ENCODE measurements at regions not wholly inside any gene's neighbourhood (a gene's known extent, or its start where the extent isn't known, plus 50 kb on each side); places are given as distances from the start of the nearest gene placed in this dataset.

DNA sequence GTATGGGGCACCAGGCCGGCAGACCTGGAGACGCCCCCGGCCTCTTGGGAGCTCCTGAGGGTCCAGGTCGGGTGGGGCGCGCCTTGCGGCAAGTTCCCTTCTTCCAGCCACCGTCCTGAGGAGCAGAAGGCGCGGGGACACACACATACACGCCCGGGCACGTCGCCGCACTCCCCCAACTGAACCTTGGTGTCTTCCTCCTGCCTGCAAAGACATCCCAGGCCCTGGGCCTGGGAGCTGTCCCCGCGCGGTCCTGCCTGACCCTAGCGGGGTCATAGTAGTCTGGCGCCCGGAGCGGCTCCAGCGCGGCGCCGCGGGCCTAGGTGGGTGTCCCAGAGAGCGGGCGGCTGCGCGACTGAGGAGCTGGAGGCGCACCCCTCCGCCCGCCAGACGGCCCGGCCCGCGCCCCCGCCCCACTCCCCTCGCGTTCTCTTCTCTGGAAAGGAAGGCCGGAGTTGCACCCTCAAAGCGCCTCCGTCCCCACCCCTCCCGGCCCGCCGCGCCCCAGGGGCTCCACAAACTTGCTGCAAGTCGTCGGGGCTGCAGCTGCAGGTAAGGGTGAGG lies 185.9 kb upstream of the LINGO1 start:
- DNase-seq: no peak

DNA sequence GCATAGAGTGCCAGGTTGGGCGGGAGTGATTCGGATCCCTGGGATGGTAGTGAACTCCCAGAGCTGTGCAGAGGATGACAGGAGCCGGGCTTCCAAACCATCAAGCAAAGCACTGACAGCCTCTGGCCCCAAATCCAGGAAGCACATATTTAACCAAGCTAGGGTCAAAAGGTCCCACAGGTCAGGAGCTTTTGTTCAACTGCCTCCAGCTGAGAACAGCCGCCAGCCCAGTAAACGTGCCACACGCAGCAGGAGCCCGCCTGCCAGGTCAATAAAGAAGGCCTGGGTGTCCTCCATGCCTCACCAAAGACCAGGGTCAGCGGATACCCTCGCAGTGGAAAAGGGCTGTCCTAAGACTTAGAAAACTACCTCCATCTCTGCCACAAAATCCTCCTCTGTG lies 184.7 kb upstream of the LINGO1 start:
- DNase-seq: no peak

DNA sequence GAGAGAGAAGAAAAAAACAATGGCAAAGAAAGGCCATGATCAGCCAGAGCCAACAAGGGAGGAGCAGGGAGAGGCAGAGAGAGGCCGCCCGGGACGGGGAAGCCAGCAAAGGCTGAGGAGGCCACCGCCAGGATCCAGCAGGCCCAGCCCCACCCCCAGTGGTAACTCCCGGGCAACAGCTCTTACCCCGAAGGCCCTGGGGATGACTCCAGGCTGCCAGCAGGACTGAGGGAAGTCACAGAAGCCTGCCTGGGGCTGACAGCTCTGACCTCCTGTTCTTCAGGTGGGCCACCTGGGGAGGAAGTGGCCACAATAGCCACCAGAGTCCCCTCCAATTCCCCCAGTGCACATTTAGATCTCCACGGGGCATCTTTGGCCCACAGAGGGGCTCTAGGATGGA lies 184.3 kb upstream of the LINGO1 start:
- DNase-seq: no peak

GRCh38 chr15:77815015-77815414 lies 182.3 kb upstream of the LINGO1 start:
- no peak for DNase-seq

DNA sequence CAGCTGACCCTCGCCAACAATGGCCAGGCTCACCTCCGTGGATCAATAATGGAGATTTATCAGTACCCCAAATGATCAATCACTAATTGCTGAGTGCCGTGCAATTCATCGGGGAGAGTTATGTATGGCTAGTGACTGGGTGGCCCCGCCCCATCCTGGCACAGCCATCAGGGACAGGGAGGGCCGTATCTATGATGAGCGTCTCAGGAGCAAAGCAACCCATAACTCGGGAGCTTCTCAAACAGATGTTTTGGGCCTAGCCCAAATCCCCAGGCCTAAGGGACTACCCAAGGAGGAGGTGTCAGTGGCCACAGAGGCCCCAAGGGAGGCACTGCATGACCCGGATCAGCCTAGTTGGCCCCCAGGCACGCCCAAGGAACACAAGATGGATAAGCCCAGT lies 180.0 kb upstream of the LINGO1 start:
- DNase-seq: no peak

- DNase-seq: no peak
Observed at GRCh38 chr15:77811270-77811669, 178.6 kb upstream of the LINGO1 start.

GRCh38 chr15:77810130-77810571 lies 177.4 kb upstream of the LINGO1 start:
- no peak for DNase-seq

- no peak for DNase-seq
Observed at GRCh38 chr15:77808581-77809177, 176.0 kb upstream of the LINGO1 start.

- no peak for DNase-seq
Observed at GRCh38 chr15:77808075-77808474, 175.4 kb upstream of the LINGO1 start.

DNA sequence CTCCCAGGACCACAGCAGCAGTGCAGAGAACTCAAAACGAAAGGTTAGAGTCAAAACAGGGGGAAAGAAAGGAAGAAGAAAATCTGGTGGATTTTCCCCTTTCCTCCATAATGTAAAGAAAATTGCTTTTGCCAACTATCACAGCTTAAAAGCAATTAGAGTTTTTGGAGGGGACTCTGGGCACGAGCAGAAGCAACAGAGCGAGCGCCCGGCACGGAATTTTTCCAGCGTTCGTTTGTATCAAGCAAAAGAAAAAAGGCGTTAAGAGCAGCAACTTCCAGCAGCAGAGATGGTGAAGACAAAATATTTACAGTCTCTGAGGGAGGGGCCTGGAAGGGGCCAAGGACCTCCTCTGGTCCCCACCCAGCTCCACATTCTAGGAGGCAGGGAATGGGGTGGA lies 174.9 kb upstream of the LINGO1 start:
- no peak for DNase-seq

- no peak for DNase-seq
Observed at GRCh38 chr15:77807115-77807514, 174.4 kb upstream of the LINGO1 start.

DNA sequence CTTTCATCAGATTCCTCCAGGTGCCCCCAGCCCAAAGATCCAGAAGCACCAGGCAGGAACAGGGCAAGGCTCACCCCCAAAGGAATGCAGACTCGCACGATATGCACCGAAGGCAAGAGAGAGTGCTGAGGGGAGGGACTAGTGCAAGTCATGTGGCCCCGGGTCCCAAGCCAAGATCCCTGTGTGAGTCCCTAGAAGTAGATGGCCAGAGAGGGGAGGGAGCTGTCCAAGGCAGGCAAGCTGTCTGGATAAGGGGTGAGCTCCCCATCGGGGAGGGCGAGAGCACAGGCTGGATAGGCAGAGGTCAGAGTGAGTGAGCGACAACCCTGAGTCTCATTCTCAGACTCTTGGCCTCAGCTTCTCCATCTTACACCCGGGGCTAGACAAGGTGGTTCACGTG lies 171.5 kb upstream of the LINGO1 start:
- DNase-seq: no peak

- no peak for DNase-seq
Observed at GRCh38 chr15:77803487-77803886, 170.8 kb upstream of the LINGO1 start.

DNA sequence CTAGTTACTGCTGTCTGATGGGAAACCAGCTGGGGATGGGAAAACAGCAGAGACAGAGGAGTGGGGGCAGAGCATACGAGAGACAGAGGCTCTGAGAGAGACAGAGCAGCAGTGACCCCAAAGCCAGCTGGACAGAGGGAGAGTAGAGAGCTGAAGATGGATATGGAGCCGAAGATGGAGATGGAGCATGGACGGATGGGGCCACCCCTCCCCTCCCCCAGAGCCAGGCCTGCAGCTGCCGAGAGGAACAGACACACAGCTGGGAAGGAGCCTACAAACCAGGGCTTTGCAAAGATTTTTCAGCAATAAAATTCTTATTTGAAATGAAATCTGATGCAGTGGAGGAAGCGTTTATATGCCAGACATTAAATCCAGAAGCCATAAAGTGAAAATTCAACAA lies 167.6 kb upstream of the LINGO1 start:
- no peak for DNase-seq

GRCh38 chr15:77798847-77799246 lies 166.1 kb upstream of the LINGO1 start:
- no peak for DNase-seq

GRCh38 chr15:77798151-77798835 lies 165.6 kb upstream of the LINGO1 start:
- no peak for DNase-seq

DNA sequence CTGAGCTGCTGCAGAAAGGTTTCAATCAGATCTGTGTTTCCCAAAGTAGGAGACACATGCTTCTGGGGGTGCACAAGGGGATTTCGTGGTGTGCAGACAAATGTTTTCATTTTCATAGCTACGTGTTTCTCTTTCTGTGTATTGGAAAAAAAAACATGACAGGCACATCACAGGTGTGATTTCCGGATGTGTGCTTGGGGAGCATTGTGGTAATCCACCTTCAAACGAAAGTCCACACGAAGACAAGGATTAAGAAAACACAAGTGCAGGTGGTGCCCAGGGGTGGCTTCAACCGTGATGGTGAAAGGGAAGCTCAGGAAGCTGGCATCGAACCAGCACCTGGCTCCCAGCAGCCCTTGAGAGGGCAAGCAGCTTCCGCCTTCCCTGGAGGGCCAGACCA lies 164.6 kb upstream of the LINGO1 start:
- no peak for DNase-seq

DNA sequence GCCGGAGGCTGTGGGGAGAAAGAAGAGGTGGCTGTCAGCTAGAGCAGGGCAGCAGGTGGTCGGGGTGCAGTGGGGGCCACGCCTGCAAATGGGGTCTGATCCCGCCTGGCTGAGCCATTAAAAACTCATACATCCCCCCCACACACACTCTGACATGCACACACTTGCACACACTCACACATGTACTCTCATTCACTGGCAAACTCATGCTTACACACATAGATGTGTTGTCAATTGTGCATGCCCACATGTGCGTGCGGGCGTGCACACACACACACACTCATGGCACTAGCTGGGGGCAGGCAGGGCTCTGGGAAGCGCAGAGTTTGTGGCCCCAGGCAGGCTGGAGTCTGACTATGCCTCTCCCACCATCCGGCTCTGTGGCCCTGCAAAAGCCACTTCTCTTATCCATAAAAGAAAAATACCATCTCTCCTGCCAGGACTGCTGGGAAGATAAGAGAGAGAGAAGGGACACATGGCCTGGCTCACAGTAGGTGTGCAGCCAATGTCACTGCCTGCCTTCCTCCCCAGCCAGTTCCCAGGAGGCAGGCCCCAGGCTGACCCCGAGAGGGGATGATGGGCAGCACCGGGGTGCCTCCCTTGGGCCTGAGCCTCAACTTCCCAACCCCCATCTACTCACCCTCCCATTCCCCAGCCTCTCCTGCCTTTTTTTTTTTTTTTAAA lies 163.5 kb upstream of the LINGO1 start:
- no peak for DNase-seq

GRCh38 chr15:77795446-77795845 lies 162.7 kb upstream of the LINGO1 start:
- DNase-seq: no peak

DNA sequence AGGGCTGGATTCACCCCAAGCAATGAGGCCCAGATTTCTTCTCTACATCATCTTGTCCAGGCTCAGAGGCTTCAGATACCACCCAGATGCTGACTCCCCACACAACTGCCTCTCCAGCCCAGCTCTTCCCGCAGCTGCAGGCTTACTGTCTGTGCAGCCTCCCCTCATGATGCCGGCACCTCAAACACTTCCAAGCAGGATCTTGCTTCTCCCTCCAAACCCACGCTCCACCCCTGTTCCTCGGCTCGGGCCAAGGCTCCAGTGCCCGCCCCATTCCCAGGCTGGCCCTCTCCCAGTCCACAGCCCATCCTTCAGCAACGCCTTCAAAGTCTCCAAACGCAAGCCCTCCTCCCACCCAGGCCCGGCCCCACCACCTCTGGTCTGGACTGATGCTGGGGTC lies 159.2 kb upstream of the LINGO1 start:
- no peak for DNase-seq

DNA sequence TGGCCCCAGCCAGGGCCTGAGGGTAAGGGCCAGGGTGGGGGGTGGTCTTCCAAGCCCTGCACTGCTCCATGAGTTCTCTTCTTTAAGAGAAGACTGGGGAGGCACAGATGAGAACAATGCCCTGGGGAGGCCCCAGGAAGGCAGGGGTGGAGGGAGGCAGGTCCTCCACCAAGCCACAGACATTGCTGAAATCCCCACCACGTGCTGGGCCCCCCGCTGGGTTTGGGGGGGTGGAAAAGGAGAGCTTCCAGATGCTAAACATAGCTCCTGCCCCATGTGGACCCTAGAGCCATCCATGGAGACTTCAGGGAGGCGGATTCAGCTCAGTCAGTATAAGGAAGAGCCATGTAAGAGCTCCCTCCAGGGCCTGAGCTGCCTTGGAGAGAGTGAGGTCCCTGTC lies 157.8 kb upstream of the LINGO1 start:
- DNase-seq: no peak

- DNase-seq: no peak
Observed at GRCh38 chr15:77786956-77787355, 154.2 kb upstream of the LINGO1 start.

GRCh38 chr15:77786181-77786890 lies 153.6 kb upstream of the LINGO1 start:
- no peak for DNase-seq
